Osteocyte (in vitro differentiated cells): ENCODE measurements at regions not wholly inside any gene's neighbourhood (a gene's known extent, or its start where the extent isn't known, plus 50 kb on each side); places are given as distances from the start of the nearest gene placed in this dataset.
"Not testable (repeated sequence)": the region's sequence is repeated elsewhere in the genome, so short reads cannot be mapped to it uniquely, and the experiment has no call there.

Experiments
- DNase-seq: peaks from one replicate; pipeline ENCODE4 v3.0.0; 2021; ENCODE audit warnings: mixed read lengths; ENCODE audit not compliant: unreplicated experiment; ENCODE audit errors: extremely low spot score
- H3K27ac Mint-ChIP-seq: one replicate; pipeline ENCODE4 v1.8.0; 2021; ENCODE audit warnings: mild to moderate bottlenecking, mixed read lengths; ENCODE audit not compliant: unreplicated experiment
- H3K27me3 Mint-ChIP-seq: one replicate; pipeline ENCODE4 v1.8.0; 2021; ENCODE audit warnings: mixed read lengths; ENCODE audit not compliant: unreplicated experiment
- H3K36me3 Mint-ChIP-seq: one replicate; pipeline ENCODE4 v1.8.0; 2021; ENCODE audit warnings: mixed read lengths; ENCODE audit not compliant: unreplicated experiment
- H3K4me1 Mint-ChIP-seq: one replicate; pipeline ENCODE4 v1.8.0; 2021; ENCODE audit warnings: mixed read lengths; ENCODE audit not compliant: unreplicated experiment
- H3K4me3 Mint-ChIP-seq: one replicate; pipeline ENCODE4 v1.8.0; 2021; ENCODE audit warnings: mild to moderate bottlenecking, moderate library complexity, mixed read lengths; ENCODE audit not compliant: unreplicated experiment
- H3K9me3 Mint-ChIP-seq: one replicate; pipeline ENCODE4 v1.8.0; 2021; ENCODE audit warnings: mixed read lengths; ENCODE audit not compliant: unreplicated experiment
- TF ChIP-seq, protein P1 (sequence below): fragments of 200-600 bp; sonication (generic); IDR thresholded peaks from 2 replicates; pipeline ENCODE4 v1.5.0; 2021; ENCODE audit warnings: antibody characterized with exemption, mild to moderate bottlenecking, moderate library complexity

DNA sequence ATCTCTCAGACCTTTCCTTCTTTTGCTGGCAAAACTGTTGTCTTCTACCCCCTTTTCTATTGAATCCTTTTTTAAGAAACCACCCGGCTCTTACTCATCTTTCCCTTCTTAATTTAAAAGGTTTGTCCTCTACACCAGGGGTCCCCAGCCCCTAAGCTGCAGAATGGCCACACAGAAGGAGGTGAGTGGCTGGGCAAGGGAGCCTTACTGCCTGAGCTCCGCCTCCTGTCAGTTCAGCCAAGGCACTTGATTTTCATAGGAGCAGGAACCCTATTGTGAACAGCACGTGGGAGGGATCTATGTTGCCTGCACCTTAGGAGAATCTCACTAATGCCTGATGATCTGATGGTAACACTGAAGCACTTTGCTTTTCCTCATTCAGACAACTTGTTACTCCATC, 726.3 kb upstream of the INTU start:
- no peak for DNase-seq
- Mint-ChIP-seq H3K4me1 (peaks cover 4% of the 10 kb centered on the region), H3K27ac (no peak overlapping the region), H3K4me3 (no peak overlapping the region), H3K27me3 (no peaks in the 10 kb centered on the region), H3K36me3 (no peaks in the 10 kb centered on the region), H3K9me3 (peaks cover 10% of the 10 kb centered on the region)
- TF ChIP-seq, protein P1, sequence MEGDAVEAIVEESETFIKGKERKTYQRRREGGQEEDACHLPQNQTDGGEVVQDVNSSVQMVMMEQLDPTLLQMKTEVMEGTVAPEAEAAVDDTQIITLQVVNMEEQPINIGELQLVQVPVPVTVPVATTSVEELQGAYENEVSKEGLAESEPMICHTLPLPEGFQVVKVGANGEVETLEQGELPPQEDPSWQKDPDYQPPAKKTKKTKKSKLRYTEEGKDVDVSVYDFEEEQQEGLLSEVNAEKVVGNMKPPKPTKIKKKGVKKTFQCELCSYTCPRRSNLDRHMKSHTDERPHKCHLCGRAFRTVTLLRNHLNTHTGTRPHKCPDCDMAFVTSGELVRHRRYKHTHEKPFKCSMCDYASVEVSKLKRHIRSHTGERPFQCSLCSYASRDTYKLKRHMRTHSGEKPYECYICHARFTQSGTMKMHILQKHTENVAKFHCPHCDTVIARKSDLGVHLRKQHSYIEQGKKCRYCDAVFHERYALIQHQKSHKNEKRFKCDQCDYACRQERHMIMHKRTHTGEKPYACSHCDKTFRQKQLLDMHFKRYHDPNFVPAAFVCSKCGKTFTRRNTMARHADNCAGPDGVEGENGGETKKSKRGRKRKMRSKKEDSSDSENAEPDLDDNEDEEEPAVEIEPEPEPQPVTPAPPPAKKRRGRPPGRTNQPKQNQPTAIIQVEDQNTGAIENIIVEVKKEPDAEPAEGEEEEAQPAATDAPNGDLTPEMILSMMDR = no peak

DNA sequence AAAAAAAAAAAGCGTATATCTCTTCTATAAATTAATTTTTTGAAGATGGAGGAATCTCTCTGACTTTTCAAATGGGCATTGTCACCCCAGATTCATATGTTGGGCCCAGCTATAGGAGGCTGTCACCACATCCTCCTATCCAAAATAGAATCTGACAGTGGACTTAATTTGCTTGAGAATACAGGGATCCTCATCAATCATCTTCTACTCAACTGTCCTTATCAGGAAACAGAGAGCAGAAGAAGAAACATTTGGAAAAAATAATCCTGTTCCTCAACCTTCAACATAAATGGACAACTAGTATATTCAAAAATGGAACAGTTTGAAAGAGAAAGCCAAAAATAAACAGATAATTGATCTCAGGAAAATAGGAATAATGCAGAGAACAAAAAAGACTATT, 725.4 kb upstream of the INTU start:
- Mint-ChIP-seq H3K36me3 (no peaks in the 10 kb centered on the region), H3K4me1 (peaks cover 4% of the 10 kb centered on the region), H3K27me3 (no peaks in the 10 kb centered on the region), H3K4me3 (no peak overlapping the region), H3K9me3 (peaks cover 6% of the 10 kb centered on the region), H3K27ac (no peak overlapping the region)
- no peak for DNase-seq
- TF ChIP-seq, protein P1 = no peak

DNA sequence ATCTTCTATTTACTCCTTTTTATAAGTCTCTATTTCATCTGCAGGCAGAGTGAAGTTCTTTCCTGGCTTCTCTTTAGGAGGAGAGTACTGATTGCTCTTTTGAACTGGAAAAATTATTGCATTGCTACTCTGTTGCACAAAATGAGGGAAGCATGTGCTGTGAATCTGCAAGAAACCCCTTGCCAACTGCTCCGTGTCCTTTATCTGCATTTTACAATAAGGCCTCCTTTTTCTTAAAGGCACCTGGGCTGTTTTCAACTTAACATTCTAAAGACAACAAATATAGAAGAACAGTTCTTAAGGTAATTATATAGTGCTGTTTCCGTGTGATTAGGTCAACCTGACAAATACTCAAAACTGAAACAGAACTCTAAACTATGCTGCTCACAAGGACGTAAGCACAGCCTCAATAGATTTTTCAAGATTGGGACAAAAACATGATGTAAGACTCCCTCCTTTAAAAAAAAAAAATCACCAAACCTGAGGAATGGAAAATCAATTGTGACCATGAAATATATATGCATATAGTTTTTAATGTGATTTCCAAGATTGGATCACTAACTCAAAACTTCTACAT, 716.6 kb upstream of the INTU start:
- Mint-ChIP-seq H3K27ac (peak overlapping the region; percentile 78), H3K4me1 (peaks cover 28% of the 10 kb centered on the region), H3K36me3 (no peaks in the 10 kb centered on the region), H3K4me3 (peak overlapping the region; percentile 59), H3K9me3 (peaks cover 10% of the 10 kb centered on the region), H3K27me3 (no peaks in the 10 kb centered on the region)
- no peak for DNase-seq
- TF ChIP-seq, protein P1 = no peak

DNA sequence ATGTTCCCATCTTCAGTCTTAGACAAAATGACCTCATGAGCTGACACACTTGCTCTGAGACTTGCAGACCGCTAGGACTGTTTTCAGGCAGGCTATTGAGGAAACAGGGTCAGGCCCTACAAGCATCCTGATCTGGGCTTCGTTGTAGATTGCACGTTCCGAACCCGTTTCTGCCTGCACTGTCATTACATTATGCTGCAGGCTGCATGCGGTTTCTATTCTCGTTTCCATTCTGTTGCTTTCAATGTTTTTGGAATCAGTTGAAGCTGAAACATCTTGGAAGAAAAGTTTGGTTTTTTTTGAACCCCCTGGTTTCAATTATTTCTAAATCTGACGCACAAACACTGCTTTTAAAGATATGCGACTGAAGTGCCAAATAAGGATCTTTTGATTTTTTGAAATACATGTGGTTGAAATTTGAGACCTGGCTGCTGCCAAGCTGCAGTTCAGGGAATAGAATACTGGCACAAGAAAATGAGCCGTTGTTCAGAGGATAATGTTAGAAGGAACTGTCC, 716.1 kb upstream of the INTU start:
- H3K4me3 Mint-ChIP-seq = peak overlapping the region; percentile 59
- peaks cover 10% of the 10 kb centered on the region for H3K9me3 Mint-ChIP-seq
- H3K27me3 Mint-ChIP-seq = no peaks in the 10 kb centered on the region
- DNase-seq = no peak
- peak overlapping the region; percentile 78 for H3K27ac Mint-ChIP-seq
- no peaks in the 10 kb centered on the region for H3K36me3 Mint-ChIP-seq
- peaks cover 28% of the 10 kb centered on the region for H3K4me1 Mint-ChIP-seq
- TF ChIP-seq, protein P1 = peak; percentile 21

DNA sequence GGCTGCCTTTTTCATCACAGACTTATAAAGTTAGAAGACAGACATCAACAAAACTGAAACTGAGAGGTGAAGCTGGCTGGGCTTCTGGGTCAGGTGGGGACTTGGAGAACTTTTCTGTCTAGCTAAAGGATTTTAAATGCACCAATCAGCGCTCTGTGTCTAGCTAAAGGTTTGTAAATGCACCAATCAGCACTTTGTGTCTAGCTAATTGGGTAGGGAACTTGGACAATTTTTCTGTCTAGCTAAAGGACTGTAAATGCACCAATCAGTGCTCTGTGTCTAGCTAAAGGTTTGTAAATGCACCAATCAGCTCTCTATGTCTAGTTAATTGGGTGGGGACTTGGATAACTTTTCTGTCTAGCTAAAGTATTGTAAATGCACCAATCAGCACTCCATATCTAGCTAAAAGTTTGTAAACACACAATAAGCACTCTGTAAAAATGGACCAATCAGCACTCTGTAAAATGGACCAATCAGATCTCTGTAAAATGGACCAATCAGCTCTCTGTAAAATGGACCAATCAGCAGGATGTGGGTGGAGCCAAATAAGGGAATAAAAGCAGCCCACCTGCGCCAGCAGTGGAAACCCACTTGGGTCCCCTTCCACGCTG, 710.3 kb upstream of the INTU start:
- H3K27me3 Mint-ChIP-seq, H3K4me1 Mint-ChIP-seq: not testable (repeated sequence)
- H3K9me3 Mint-ChIP-seq = peaks cover 15% of the 10 kb centered on the region

More for the DNA sequence above, 710.3 kb upstream of the INTU start:
- not testable (repeated sequence) for H3K36me3 Mint-ChIP-seq, DNase-seq, H3K4me3 Mint-ChIP-seq, H3K27ac Mint-ChIP-seq
